OCI-LY7 (cell line): ENCODE measurements at regions not wholly inside any gene's neighbourhood (a gene's known extent, or its start where the extent isn't known, plus 50 kb on each side); places are given as distances from the start of the nearest gene placed in this dataset.

Experiments used
- CTCF ChIP-seq: fragments of 200-600 bp; sonication (generic); conservative IDR thresholded peaks from 2 replicates; pipeline ENCODE4 v1.5.1; 2014; ENCODE audit warnings: mild to moderate bottlenecking, antibody characterized with exemption, low read length, moderate library complexity, mixed read lengths
- EZH2phosphoT487 ChIP-seq: fragments of 200-600 bp; sonication (generic); IDR thresholded peaks from 2 replicates; pipeline ENCODE4 v1.6.1; 2018; ENCODE audit warnings: low read depth, borderline replicate concordance, mild to moderate bottlenecking, mixed run types, antibody characterized with exemption, low read length, moderate library complexity, mixed read lengths

- TF ChIP-seq CTCF, result no peak
- TF ChIP-seq EZH2phosphoT487, result no peak
Measured at GRCh38 chr15:66641485-66642315, 60.3 kb upstream of the SMAD6 start.
